ENCODE measurements at regions not wholly inside any gene's neighbourhood (a gene's known extent, or its start where the extent isn't known, plus 50 kb on each side); places are given as distances from the start of the nearest gene placed in this dataset.

DNA sequence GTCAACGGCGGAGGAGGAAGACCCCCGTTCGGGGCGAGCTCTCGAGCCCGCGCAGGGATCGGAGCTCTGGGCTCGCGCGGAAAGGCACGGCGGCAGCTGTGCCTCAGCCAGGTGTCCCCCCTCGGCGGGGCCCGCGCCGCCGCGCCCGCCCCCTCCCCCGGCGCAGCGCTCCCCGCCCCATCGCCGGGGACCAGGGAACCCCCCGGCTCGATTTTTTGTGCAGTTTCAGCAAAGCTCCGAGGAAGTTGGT is 110.0 kb downstream of the KCNRG start:
- TF ChIP-seq GATA2 (IDR thresholded peaks at IDR 0.05; ENCODE audit: low read depth, low read length) (no peak), GATA3 (IDR thresholded peaks at IDR 0.05; ENCODE audit: low read depth, low read length) (no peak)

Data from SH-SY5Y (cell line).